ENCODE measurements at regions not wholly inside any gene's neighbourhood (a gene's known extent, or its start where the extent isn't known, plus 50 kb on each side); places are given as distances from the start of the nearest gene placed in this dataset.

DNA sequence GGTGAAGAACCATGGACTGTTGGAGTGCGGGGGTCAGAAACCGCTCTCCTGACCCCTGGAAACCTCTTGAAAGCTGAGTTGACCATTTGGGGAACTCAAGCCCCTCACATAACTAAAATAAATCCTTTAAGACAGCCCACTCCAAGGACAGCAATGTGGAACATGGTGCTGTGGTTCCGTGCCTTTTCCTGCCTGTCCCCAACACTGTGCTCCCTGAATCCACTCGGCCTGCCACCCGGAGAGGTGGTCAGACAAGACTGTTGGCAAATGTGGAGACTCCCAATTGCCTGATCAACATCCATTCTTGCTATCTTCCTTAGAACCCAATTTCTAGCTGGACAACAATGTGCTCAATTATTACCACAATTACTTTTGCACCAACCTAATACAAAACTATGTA is 286.0 kb downstream of the NPHP4 start (continued):
- TF ChIP-seq, protein P1, sequence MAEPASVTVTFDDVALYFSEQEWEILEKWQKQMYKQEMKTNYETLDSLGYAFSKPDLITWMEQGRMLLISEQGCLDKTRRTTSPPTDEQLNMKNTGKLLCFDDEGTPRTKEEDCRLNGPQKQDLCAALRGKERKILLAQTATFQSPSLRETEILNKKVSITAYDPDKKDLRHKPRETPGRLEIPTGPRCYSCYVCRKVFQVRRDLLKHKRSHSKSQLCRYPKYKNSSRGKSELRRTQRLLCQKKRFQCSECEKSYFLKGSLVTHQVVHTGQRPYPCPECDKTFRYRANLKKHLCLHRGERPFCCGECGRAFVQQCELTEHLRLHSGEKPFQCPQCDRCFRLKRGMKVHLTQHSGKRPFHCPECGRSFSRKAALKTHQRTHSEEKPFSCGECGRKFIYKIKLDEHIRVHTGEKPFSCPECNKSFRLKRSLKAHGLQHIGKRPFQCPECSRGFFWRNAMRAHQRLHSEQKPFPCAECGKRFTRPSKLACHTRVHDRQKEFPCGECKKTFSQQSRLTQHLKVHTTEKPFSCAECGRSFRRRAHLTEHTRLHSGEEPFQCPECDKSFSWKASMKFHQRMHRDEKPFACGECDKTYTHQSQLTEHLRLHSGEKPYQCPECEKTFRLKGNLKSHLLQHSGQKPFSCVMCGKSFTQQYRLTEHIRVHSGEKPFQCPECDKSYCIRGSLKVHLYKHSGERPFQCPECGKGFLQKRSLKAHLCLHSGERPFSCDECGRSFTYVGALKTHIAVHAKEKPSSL (CRISPR knock-in tag; conservative IDR thresholded peaks at IDR 0.05): no peak
- TF ChIP-seq SOX15 (CRISPR knock-in tag; IDR thresholded peaks at IDR 0.05): no peak
- TF ChIP-seq ZNF219 (CRISPR knock-in tag; IDR thresholded peaks at IDR 0.05; ENCODE audit: borderline replicate concordance): no peak

- ChIA-PET CTCF (no interaction called here), POLR2A (no interaction called here)
- no peak for ATAC-seq
Measured at GRCh38 chr1:5705751-5706150, 286.5 kb downstream of the NPHP4 start.

GRCh38 chr1:5704561-5705514 is 287.4 kb downstream of the NPHP4 start:
- no peak overlapping the region for H3K27ac Mint-ChIP-seq
- POLR2A ChIA-PET: no interaction called here
- ATAC-seq: no peak
- CTCF ChIA-PET: no interaction called here
- peaks cover 17% of the 10 kb centered on the region for H3K9me3 Mint-ChIP-seq
- H3K36me3 Mint-ChIP-seq: no peaks in the 10 kb centered on the region
- no peaks in the 10 kb centered on the region for H3K27me3 Mint-ChIP-seq (ENCODE audit: low read depth)
- no peak overlapping the region for H3K4me3 Mint-ChIP-seq
- DNase-seq (ENCODE audit: low spot score): no peak
- H3K4me1 Mint-ChIP-seq: no peaks in the 10 kb centered on the region
- TF ChIP-seq AFF4 (CRISPR knock-in tag; IDR thresholded peaks at IDR 0.05; ENCODE audit: borderline replicate concordance): no peak
- no peak for TF ChIP-seq RORB (CRISPR knock-in tag; IDR thresholded peaks at IDR 0.05)
- TF ChIP-seq CREM (CRISPR knock-in tag; IDR thresholded peaks at IDR 0.05): no peak
- no peak for TF ChIP-seq FOXK1 (CRISPR knock-in tag; IDR thresholded peaks at IDR 0.05)
- TF ChIP-seq, protein P2, sequence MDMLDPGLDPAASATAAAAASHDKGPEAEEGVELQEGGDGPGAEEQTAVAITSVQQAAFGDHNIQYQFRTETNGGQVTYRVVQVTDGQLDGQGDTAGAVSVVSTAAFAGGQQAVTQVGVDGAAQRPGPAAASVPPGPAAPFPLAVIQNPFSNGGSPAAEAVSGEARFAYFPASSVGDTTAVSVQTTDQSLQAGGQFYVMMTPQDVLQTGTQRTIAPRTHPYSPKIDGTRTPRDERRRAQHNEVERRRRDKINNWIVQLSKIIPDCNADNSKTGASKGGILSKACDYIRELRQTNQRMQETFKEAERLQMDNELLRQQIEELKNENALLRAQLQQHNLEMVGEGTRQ (CRISPR knock-in tag; IDR thresholded peaks at IDR 0.05): no peak
- no peak for TF ChIP-seq JUN (CRISPR knock-in tag; IDR thresholded peaks at IDR 0.05)
- TF ChIP-seq NR2C2 (CRISPR knock-in tag; IDR thresholded peaks at IDR 0.05): no peak
- no peak for TF ChIP-seq ZNF263 (CRISPR knock-in tag; IDR thresholded peaks at IDR 0.05; ENCODE audit: low read depth)
- no peak for TF ChIP-seq MLX (CRISPR knock-in tag; IDR thresholded peaks at IDR 0.05)
- TF ChIP-seq RELA (CRISPR knock-in tag; IDR thresholded peaks at IDR 0.05; ENCODE audit: borderline replicate concordance): no peak
- no peak for TF ChIP-seq SMAD4 (CRISPR knock-in tag; IDR thresholded peaks at IDR 0.05)
- TF ChIP-seq ZBTB21 (CRISPR knock-in tag; IDR thresholded peaks at IDR 0.05; ENCODE audit: borderline replicate concordance): no peak
- no peak for TF ChIP-seq CBFB (CRISPR knock-in tag; IDR thresholded peaks at IDR 0.05; ENCODE audit: low read depth)
- no peak for TF ChIP-seq NFYB (CRISPR knock-in tag; conservative IDR thresholded peaks at IDR 0.05; ENCODE audit: low read depth)

More at GRCh38 chr1:5705751-5706150, 286.5 kb downstream of the NPHP4 start:
- Mint-ChIP-seq H3K4me1 (no peaks in the 10 kb centered on the region), H3K9me3 (peaks cover 18% of the 10 kb centered on the region), H3K4me3 (no peak overlapping the region), H3K36me3 (no peaks in the 10 kb centered on the region), H3K27ac (no peak overlapping the region), H3K27me3 (ENCODE audit: low read depth) (no peaks in the 10 kb centered on the region)
- DNase-seq (ENCODE audit: low spot score): no peak
- TF ChIP-seq HMGA2 (CRISPR knock-in tag; IDR thresholded peaks at IDR 0.05): no peak
- no peak for TF ChIP-seq GTF2I (CRISPR knock-in tag; conservative IDR thresholded peaks at IDR 0.05)
- TF ChIP-seq, protein P3, sequence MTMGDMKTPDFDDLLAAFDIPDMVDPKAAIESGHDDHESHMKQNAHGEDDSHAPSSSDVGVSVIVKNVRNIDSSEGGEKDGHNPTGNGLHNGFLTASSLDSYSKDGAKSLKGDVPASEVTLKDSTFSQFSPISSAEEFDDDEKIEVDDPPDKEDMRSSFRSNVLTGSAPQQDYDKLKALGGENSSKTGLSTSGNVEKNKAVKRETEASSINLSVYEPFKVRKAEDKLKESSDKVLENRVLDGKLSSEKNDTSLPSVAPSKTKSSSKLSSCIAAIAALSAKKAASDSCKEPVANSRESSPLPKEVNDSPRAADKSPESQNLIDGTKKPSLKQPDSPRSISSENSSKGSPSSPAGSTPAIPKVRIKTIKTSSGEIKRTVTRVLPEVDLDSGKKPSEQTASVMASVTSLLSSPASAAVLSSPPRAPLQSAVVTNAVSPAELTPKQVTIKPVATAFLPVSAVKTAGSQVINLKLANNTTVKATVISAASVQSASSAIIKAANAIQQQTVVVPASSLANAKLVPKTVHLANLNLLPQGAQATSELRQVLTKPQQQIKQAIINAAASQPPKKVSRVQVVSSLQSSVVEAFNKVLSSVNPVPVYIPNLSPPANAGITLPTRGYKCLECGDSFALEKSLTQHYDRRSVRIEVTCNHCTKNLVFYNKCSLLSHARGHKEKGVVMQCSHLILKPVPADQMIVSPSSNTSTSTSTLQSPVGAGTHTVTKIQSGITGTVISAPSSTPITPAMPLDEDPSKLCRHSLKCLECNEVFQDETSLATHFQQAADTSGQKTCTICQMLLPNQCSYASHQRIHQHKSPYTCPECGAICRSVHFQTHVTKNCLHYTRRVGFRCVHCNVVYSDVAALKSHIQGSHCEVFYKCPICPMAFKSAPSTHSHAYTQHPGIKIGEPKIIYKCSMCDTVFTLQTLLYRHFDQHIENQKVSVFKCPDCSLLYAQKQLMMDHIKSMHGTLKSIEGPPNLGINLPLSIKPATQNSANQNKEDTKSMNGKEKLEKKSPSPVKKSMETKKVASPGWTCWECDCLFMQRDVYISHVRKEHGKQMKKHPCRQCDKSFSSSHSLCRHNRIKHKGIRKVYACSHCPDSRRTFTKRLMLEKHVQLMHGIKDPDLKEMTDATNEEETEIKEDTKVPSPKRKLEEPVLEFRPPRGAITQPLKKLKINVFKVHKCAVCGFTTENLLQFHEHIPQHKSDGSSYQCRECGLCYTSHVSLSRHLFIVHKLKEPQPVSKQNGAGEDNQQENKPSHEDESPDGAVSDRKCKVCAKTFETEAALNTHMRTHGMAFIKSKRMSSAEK (CRISPR knock-in tag; IDR thresholded peaks at IDR 0.05; ENCODE audit: borderline replicate concordance): no peak

All from WTC11 (cell line).